ENCODE measurements at regions not wholly inside any gene's neighbourhood (a gene's known extent, or its start where the extent isn't known, plus 50 kb on each side); places are given as distances from the start of the nearest gene placed in this dataset.

- no peak for DNase-seq
- Mint-ChIP-seq H3K9me3 (no peaks in the 10 kb centered on the region), H3K4me3 (no peak overlapping the region), H3K27ac (no peak overlapping the region), H3K27me3 (peaks cover 12% of the 10 kb centered on the region), H3K4me1 (no peaks in the 10 kb centered on the region)
- ATAC-seq, result no peak
These were observed 103.7 kb downstream of the ATPSCKMT start for GRCh38 chr5:10145923-10146401.

GRCh38 chr5:10144040-10144439 is 105.6 kb downstream of the ATPSCKMT start:
- H3K4me3 Mint-ChIP-seq, result no peak overlapping the region
- no peak overlapping the region for H3K27ac Mint-ChIP-seq
- H3K4me1 Mint-ChIP-seq, result no peaks in the 10 kb centered on the region
- ATAC-seq (no peak), DNase-seq (no peak)
- H3K27me3 Mint-ChIP-seq, result no peaks in the 10 kb centered on the region
- no peaks in the 10 kb centered on the region for H3K9me3 Mint-ChIP-seq

GRCh38 chr5:10140195-10140973 is 109.3 kb downstream of the ATPSCKMT start:
- Mint-ChIP-seq H3K4me3 (no peak overlapping the region), H3K27me3 (no peaks in the 10 kb centered on the region), H3K4me1 (no peaks in the 10 kb centered on the region), H3K9me3 (no peaks in the 10 kb centered on the region), H3K27ac (peak overlapping the region in 1 of 2 donors; percentile 16)
- ATAC-seq, result peak; percentile 33
- DNase-seq, result no peak

- ATAC-seq (no peak), DNase-seq (no peak)
- Mint-ChIP-seq H3K4me3 (no peak overlapping the region), H3K27ac (no peak overlapping the region), H3K27me3 (no peaks in the 10 kb centered on the region), H3K9me3 (no peaks in the 10 kb centered on the region), H3K4me1 (no peaks in the 10 kb centered on the region)
These were observed 111.2 kb downstream of the ATPSCKMT start for GRCh38 chr5:10138395-10139057.

GRCh38 chr5:10133830-10134229 is 115.9 kb downstream of the ATPSCKMT start:
- ATAC-seq, result no peak
- H3K27ac Mint-ChIP-seq, result no peak overlapping the region
- no peaks in the 10 kb centered on the region for H3K4me1 Mint-ChIP-seq

GRCh38 chr5:10130881-10131280 is 118.8 kb downstream of the ATPSCKMT start:
- ATAC-seq, result no peak
- Mint-ChIP-seq H3K27ac (no peak overlapping the region), H3K4me3 (no peak overlapping the region), H3K9me3 (peaks cover 0 to 9% of the 10 kb centered on the region in 2 donors), H3K4me1 (no peaks in the 10 kb centered on the region), H3K27me3 (no peaks in the 10 kb centered on the region)
- no peak for DNase-seq

More at GRCh38 chr5:10133830-10134229, 115.9 kb downstream of the ATPSCKMT start:
- DNase-seq, result no peak
- Mint-ChIP-seq H3K9me3 (peaks cover 0 to 9% of the 10 kb centered on the region in 2 donors), H3K27me3 (no peaks in the 10 kb centered on the region), H3K4me3 (no peak overlapping the region)

- Mint-ChIP-seq H3K4me3 (no peak overlapping the region), H3K4me1 (no peaks in the 10 kb centered on the region), H3K9me3 (no peaks in the 10 kb centered on the region), H3K27me3 (no peaks in the 10 kb centered on the region), H3K27ac (no peak overlapping the region)
- DNase-seq (no peak), ATAC-seq (peak; percentile 40)
These were observed 122.8 kb downstream of the ATPSCKMT start for GRCh38 chr5:10126900-10127299.

GRCh38 chr5:10125116-10125515 is 124.6 kb downstream of the ATPSCKMT start:
- H3K27me3 Mint-ChIP-seq, result no peaks in the 10 kb centered on the region
- ATAC-seq, result no peak

GRCh38 chr5:10124287-10124686 is 125.4 kb downstream of the ATPSCKMT start:
- H3K27ac Mint-ChIP-seq, result no peak overlapping the region
- ATAC-seq (no peak), DNase-seq (no peak)
- no peaks in the 10 kb centered on the region for H3K9me3 Mint-ChIP-seq
- H3K27me3 Mint-ChIP-seq, result no peaks in the 10 kb centered on the region
- no peak overlapping the region for H3K4me3 Mint-ChIP-seq
- H3K4me1 Mint-ChIP-seq, result no peaks in the 10 kb centered on the region

More at GRCh38 chr5:10125116-10125515, 124.6 kb downstream of the ATPSCKMT start:
- no peak overlapping the region for H3K4me3 Mint-ChIP-seq
- DNase-seq, result no peak
- H3K27ac Mint-ChIP-seq, result no peak overlapping the region
- no peaks in the 10 kb centered on the region for H3K4me1 Mint-ChIP-seq
- no peaks in the 10 kb centered on the region for H3K9me3 Mint-ChIP-seq

GRCh38 chr5:10123254-10123989 is 126.3 kb downstream of the ATPSCKMT start:
- no peak overlapping the region for H3K4me3 Mint-ChIP-seq
- no peak for DNase-seq
- ATAC-seq, result no peak
- no peak overlapping the region for H3K27ac Mint-ChIP-seq
- no peaks in the 10 kb centered on the region for H3K9me3 Mint-ChIP-seq
- H3K4me1 Mint-ChIP-seq, result no peaks in the 10 kb centered on the region
- H3K27me3 Mint-ChIP-seq, result no peaks in the 10 kb centered on the region

- DNase-seq (no peak), ATAC-seq (no peak)
- Mint-ChIP-seq H3K4me1 (no peaks in the 10 kb centered on the region), H3K27me3 (no peaks in the 10 kb centered on the region), H3K4me3 (no peak overlapping the region), H3K9me3 (no peaks in the 10 kb centered on the region), H3K27ac (no peak overlapping the region)
These were observed 127.5 kb downstream of the ATPSCKMT start for GRCh38 chr5:10122076-10122726.

- no peak for DNase-seq
- Mint-ChIP-seq H3K27ac (no peak overlapping the region), H3K9me3 (no peaks in the 10 kb centered on the region), H3K27me3 (no peaks in the 10 kb centered on the region), H3K4me3 (no peak overlapping the region), H3K4me1 (no peaks in the 10 kb centered on the region)
- ATAC-seq, result no peak
These were observed 128.8 kb downstream of the ATPSCKMT start for GRCh38 chr5:10120934-10121333.

GRCh38 chr5:10118150-10118549 is 131.5 kb downstream of the ATPSCKMT start:
- H3K27ac Mint-ChIP-seq, result no peak overlapping the region
- no peak for DNase-seq
- no peaks in the 10 kb centered on the region for H3K4me1 Mint-ChIP-seq
- no peak overlapping the region for H3K4me3 Mint-ChIP-seq
- no peaks in the 10 kb centered on the region for H3K9me3 Mint-ChIP-seq
- no peak for ATAC-seq
- peaks cover 5% of the 10 kb centered on the region for H3K27me3 Mint-ChIP-seq

- no peaks in the 10 kb centered on the region for H3K9me3 Mint-ChIP-seq
- ATAC-seq (no peak), DNase-seq (no peak)
- peaks cover 5% of the 10 kb centered on the region for H3K27me3 Mint-ChIP-seq
- H3K4me1 Mint-ChIP-seq, result no peaks in the 10 kb centered on the region
- no peak overlapping the region for H3K4me3 Mint-ChIP-seq
- no peak overlapping the region for H3K27ac Mint-ChIP-seq
These were observed 133.1 kb downstream of the ATPSCKMT start for GRCh38 chr5:10116594-10116993.

- no peak for DNase-seq
- Mint-ChIP-seq H3K4me1 (no peaks in the 10 kb centered on the region), H3K27ac (peak overlapping the region in 1 of 2 donors; percentile 23), H3K4me3 (no peak overlapping the region), H3K27me3 (peaks cover 5% of the 10 kb centered on the region), H3K9me3 (no peaks in the 10 kb centered on the region)
- no peak for ATAC-seq
These were observed 134.0 kb downstream of the ATPSCKMT start for GRCh38 chr5:10115669-10116068.

Measured in stimulated activated naive CD8-positive, alpha-beta T cell treated with anti-CD3 and anti-CD28 coated beads, Interleukin-15, amount 100 ng/mL, for 72 hours (primary cell).